Natural killer cell treated with Interleukin-12 subunit alpha and Interleukin-12 subunit beta and Interleukin-15 and Interleukin-18, amount 100 ng/mL, for 72 hours (primary cell): ENCODE measurements at regions not wholly inside any gene's neighbourhood (a gene's known extent, or its start where the extent isn't known, plus 50 kb on each side); places are given as distances from the start of the nearest gene placed in this dataset.

ENCODE experiments used
- ATAC-seq, 2 donors: fragments of 150-1000 bp; cut with Tn5 transposase in 1 of 2; sonication (Bioruptor Pico), chemical (Tn5 transposase) in 1 of 2; 2 replicates each; pipeline ENCODE4 v1.10.0; 2021
- DNase-seq: peaks from one replicate; pipeline ENCODE4 v3.0.0; 2022; ENCODE audit warnings: low spot score
- H3K27ac Mint-ChIP-seq, 2 donors: 1 replicate in 1 of 2; 2 replicates in 1 of 2; pipeline ENCODE4 v1.8.0; 2022; ENCODE audit warnings: mixed read lengths in 2 of 2, mild to moderate bottlenecking in 1 of 2, moderate library complexity in 1 of 2
- H3K27me3 Mint-ChIP-seq, 2 donors: 1 replicate in 1 of 2; 2 replicates in 1 of 2; pipeline ENCODE4 v1.8.0; 2022; ENCODE audit warnings: mixed read lengths in 2 of 2
- H3K36me3 Mint-ChIP-seq: one replicate; pipeline ENCODE4 v1.8.0; 2022; ENCODE audit warnings: mixed read lengths
- H3K4me1 Mint-ChIP-seq, 2 donors: 1 replicate in 1 of 2; 2 replicates in 1 of 2; pipeline ENCODE4 v1.8.0; 2022; ENCODE audit warnings: low read depth in 2 of 2, mixed read lengths in 2 of 2, mild to moderate bottlenecking in 1 of 2
- H3K4me3 Mint-ChIP-seq: one replicate; pipeline ENCODE4 v1.8.0; 2022; ENCODE audit warnings: mixed read lengths
- H3K9me3 Mint-ChIP-seq: 2 replicates; pipeline ENCODE4 v1.8.0; 2022; ENCODE audit warnings: mixed read lengths

- Mint-ChIP-seq H3K9me3 (peaks cover 9% of the 10 kb centered on the region), H3K4me1 (no peaks in the 10 kb centered on the region), H3K36me3 (peaks cover 16% of the 10 kb centered on the region), H3K4me3 (no peak overlapping the region), H3K27me3 (no peaks in the 10 kb centered on the region), H3K27ac (no peak overlapping the region)
- ATAC-seq (no peak), DNase-seq (no peak)
Observed at GRCh38 chr18:11268153-11268552, 118.8 kb upstream of the PIEZO2 start.

- no peak overlapping the region for H3K27ac Mint-ChIP-seq
- H3K4me1 Mint-ChIP-seq: no peaks in the 10 kb centered on the region
- peaks cover 16% of the 10 kb centered on the region for H3K36me3 Mint-ChIP-seq
- DNase-seq (no peak), ATAC-seq (no peak)
- no peak overlapping the region for H3K4me3 Mint-ChIP-seq
- no peaks in the 10 kb centered on the region for H3K27me3 Mint-ChIP-seq
- peaks cover 9% of the 10 kb centered on the region for H3K9me3 Mint-ChIP-seq
Observed at GRCh38 chr18:11266781-11267480, 117.6 kb upstream of the PIEZO2 start.

- H3K4me1 Mint-ChIP-seq: no peaks in the 10 kb centered on the region
- H3K4me3 Mint-ChIP-seq: no peak overlapping the region
- no peak for ATAC-seq
- no peaks in the 10 kb centered on the region for H3K27me3 Mint-ChIP-seq
- no peak overlapping the region for H3K27ac Mint-ChIP-seq
- no peak for DNase-seq
- peaks cover 2% of the 10 kb centered on the region for H3K9me3 Mint-ChIP-seq
- peaks cover 11% of the 10 kb centered on the region for H3K36me3 Mint-ChIP-seq
Observed at GRCh38 chr18:11261486-11261885, 112.1 kb upstream of the PIEZO2 start.

GRCh38 chr18:11260961-11261461 is 111.6 kb upstream of the PIEZO2 start:
- Mint-ChIP-seq H3K4me3 (no peak overlapping the region), H3K36me3 (peaks cover 11% of the 10 kb centered on the region)

GRCh38 chr18:11259469-11260150 is 110.2 kb upstream of the PIEZO2 start:
- DNase-seq: no peak
- peaks cover 6% of the 10 kb centered on the region for H3K36me3 Mint-ChIP-seq
- H3K27ac Mint-ChIP-seq: no peak overlapping the region
- H3K27me3 Mint-ChIP-seq: no peaks in the 10 kb centered on the region
- peaks cover 2% of the 10 kb centered on the region for H3K9me3 Mint-ChIP-seq
- ATAC-seq: no peak
- no peak overlapping the region for H3K4me3 Mint-ChIP-seq
- H3K4me1 Mint-ChIP-seq: no peaks in the 10 kb centered on the region

More at GRCh38 chr18:11260961-11261461, 111.6 kb upstream of the PIEZO2 start:
- H3K4me1 Mint-ChIP-seq: no peaks in the 10 kb centered on the region
- ATAC-seq (no peak), DNase-seq (no peak)
- no peak overlapping the region for H3K27ac Mint-ChIP-seq
- H3K9me3 Mint-ChIP-seq: peaks cover 2% of the 10 kb centered on the region
- no peaks in the 10 kb centered on the region for H3K27me3 Mint-ChIP-seq

GRCh38 chr18:11258039-11258610 is 108.8 kb upstream of the PIEZO2 start:
- Mint-ChIP-seq H3K4me1 (no peaks in the 10 kb centered on the region), H3K27me3 (no peaks in the 10 kb centered on the region), H3K36me3 (no peaks in the 10 kb centered on the region), H3K9me3 (peaks cover 2% of the 10 kb centered on the region), H3K27ac (no peak overlapping the region), H3K4me3 (no peak overlapping the region)
- ATAC-seq (no peak), DNase-seq (no peak)

- H3K27me3 Mint-ChIP-seq: no peaks in the 10 kb centered on the region
- no peak for ATAC-seq
- H3K4me1 Mint-ChIP-seq: no peaks in the 10 kb centered on the region
Observed at GRCh38 chr18:11256251-11256650, 106.9 kb upstream of the PIEZO2 start.

GRCh38 chr18:11251891-11252270 is 102.5 kb upstream of the PIEZO2 start:
- Mint-ChIP-seq H3K4me1 (no peaks in the 10 kb centered on the region), H3K4me3 (no peak overlapping the region), H3K9me3 (peaks cover 6% of the 10 kb centered on the region), H3K36me3 (no peaks in the 10 kb centered on the region), H3K27ac (no peak overlapping the region), H3K27me3 (no peaks in the 10 kb centered on the region)
- ATAC-seq (no peak), DNase-seq (no peak)

More at GRCh38 chr18:11256251-11256650, 106.9 kb upstream of the PIEZO2 start:
- no peak for DNase-seq
- Mint-ChIP-seq H3K27ac (no peak overlapping the region), H3K9me3 (peaks cover 6% of the 10 kb centered on the region), H3K4me3 (no peak overlapping the region), H3K36me3 (no peaks in the 10 kb centered on the region)

- H3K36me3 Mint-ChIP-seq: no peaks in the 10 kb centered on the region
- H3K4me3 Mint-ChIP-seq: no peak overlapping the region
- no peaks in the 10 kb centered on the region for H3K27me3 Mint-ChIP-seq
- H3K9me3 Mint-ChIP-seq: peaks cover 6% of the 10 kb centered on the region
- H3K4me1 Mint-ChIP-seq: no peaks in the 10 kb centered on the region
- DNase-seq (no peak), ATAC-seq (no peak)
- H3K27ac Mint-ChIP-seq: no peak overlapping the region
Observed at GRCh38 chr18:11251229-11251890, 102.0 kb upstream of the PIEZO2 start.

- ATAC-seq (no peak), DNase-seq (no peak)
- no peak overlapping the region for H3K4me3 Mint-ChIP-seq
- H3K9me3 Mint-ChIP-seq: peaks cover 6% of the 10 kb centered on the region
- no peaks in the 10 kb centered on the region for H3K36me3 Mint-ChIP-seq
- H3K27me3 Mint-ChIP-seq: no peaks in the 10 kb centered on the region
- no peaks in the 10 kb centered on the region for H3K4me1 Mint-ChIP-seq
- no peak overlapping the region for H3K27ac Mint-ChIP-seq
Observed at GRCh38 chr18:11249391-11249790, 100.0 kb upstream of the PIEZO2 start.

GRCh38 chr18:11247381-11247970 is 98.1 kb upstream of the PIEZO2 start:
- H3K27me3 Mint-ChIP-seq: no peaks in the 10 kb centered on the region
- no peak overlapping the region for H3K27ac Mint-ChIP-seq
- no peak overlapping the region for H3K4me3 Mint-ChIP-seq
- H3K9me3 Mint-ChIP-seq: peaks cover 9% of the 10 kb centered on the region
- DNase-seq (no peak), ATAC-seq (peak; percentile 40 to 43)
- H3K36me3 Mint-ChIP-seq: no peaks in the 10 kb centered on the region
- no peaks in the 10 kb centered on the region for H3K4me1 Mint-ChIP-seq

GRCh38 chr18:11246495-11247300 is 97.3 kb upstream of the PIEZO2 start:
- Mint-ChIP-seq H3K27ac (no peak overlapping the region), H3K4me3 (no peak overlapping the region), H3K36me3 (no peaks in the 10 kb centered on the region), H3K27me3 (no peaks in the 10 kb centered on the region), H3K9me3 (peaks cover 6% of the 10 kb centered on the region), H3K4me1 (no peaks in the 10 kb centered on the region)
- DNase-seq (no peak), ATAC-seq (no peak)

GRCh38 chr18:11245879-11246278 is 96.5 kb upstream of the PIEZO2 start:
- no peaks in the 10 kb centered on the region for H3K27me3 Mint-ChIP-seq
- H3K4me3 Mint-ChIP-seq: no peak overlapping the region
- H3K36me3 Mint-ChIP-seq: no peaks in the 10 kb centered on the region
- no peak overlapping the region for H3K27ac Mint-ChIP-seq
- ATAC-seq: no peak
- DNase-seq: no peak
- peaks cover 6% of the 10 kb centered on the region for H3K9me3 Mint-ChIP-seq
- H3K4me1 Mint-ChIP-seq: no peaks in the 10 kb centered on the region
